Effector memory CD8-positive, alpha-beta T cell (primary cell): ENCODE measurements at regions not wholly inside any gene's neighbourhood (a gene's known extent, or its start where the extent isn't known, plus 50 kb on each side); places are given as distances from the start of the nearest gene placed in this dataset.
"Not testable (repeated sequence)": the region's sequence is repeated elsewhere in the genome, so short reads cannot be mapped to it uniquely, and the experiment has no call there.

Experiments
- ATAC-seq: fragments of 150-1000 bp; cut with Tn5 transposase; replicated peaks from 2 replicates; pipeline ENCODE4 v1.10.0; 2021; ENCODE audit warnings: mild to moderate bottlenecking, moderate library complexity
- DNase-seq, 3 experiments: peaks; one replicate each; pipeline ENCODE4 v3.0.0; 2021
- H3K27ac Mint-ChIP-seq, 2 donors: one replicate each; pipeline ENCODE4 v1.8.0; 2022; ENCODE audit warnings: mild to moderate bottlenecking in 2 of 2, mixed read lengths in 2 of 2, moderate library complexity in 2 of 2
- H3K27me3 Mint-ChIP-seq, 2 donors: one replicate each; pipeline ENCODE4 v1.8.0; 2022; ENCODE audit warnings: mixed read lengths in 2 of 2
- H3K36me3 Mint-ChIP-seq: one replicate; pipeline ENCODE4 v1.8.0; 2022; ENCODE audit warnings: mild to moderate bottlenecking, moderate library complexity, mixed read lengths; ENCODE audit not compliant: insufficient read depth
- H3K4me1 Mint-ChIP-seq, 2 donors: one replicate each; pipeline ENCODE4 v1.8.0; 2022; ENCODE audit warnings: low read depth in 2 of 2, mixed read lengths in 2 of 2
- H3K4me3 Mint-ChIP-seq, 2 donors: one replicate each; pipeline ENCODE4 v1.8.0; 2022; ENCODE audit warnings: mild to moderate bottlenecking in 2 of 2, mixed read lengths in 2 of 2, moderate library complexity in 2 of 2
- H3K9me3 Mint-ChIP-seq, 2 donors: one replicate each; pipeline ENCODE4 v1.8.0; 2022; ENCODE audit warnings: mixed read lengths in 2 of 2

DNA sequence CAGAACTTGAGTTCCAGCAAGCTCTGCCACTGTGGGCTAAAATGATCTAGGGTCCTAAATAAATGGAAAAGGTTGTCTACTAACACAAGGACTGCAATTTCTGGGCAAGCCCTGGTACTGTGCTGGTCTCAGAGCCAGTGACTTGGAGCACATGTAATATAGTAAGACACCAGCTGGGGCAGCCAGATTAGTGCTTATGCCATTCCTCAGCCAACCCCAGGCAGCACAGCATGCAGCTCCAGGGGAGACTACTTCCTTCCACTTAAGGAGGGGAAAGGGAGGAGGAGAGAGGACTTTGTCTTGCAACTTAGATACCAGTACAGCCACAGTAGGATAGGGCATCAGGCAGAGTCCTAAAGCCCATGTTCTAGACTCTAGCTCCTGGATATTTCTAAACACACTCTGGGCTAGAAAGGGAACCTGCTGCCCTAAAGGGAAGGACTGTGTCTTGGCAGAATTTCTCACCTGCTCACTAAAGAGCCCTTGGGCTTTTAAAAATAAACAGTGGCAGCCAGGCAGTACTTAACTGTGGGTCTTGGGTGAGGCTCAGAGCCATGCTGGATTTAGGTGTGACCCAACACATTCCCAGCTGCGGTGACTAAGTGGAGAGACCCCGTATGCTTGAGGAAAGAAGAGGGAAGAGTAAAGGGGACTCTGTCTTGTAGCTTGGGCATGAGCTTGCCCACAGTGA is 223.7 kb upstream of the BCHE start:
- H3K27me3 Mint-ChIP-seq: no peaks in the 10 kb centered on the region

DNA sequence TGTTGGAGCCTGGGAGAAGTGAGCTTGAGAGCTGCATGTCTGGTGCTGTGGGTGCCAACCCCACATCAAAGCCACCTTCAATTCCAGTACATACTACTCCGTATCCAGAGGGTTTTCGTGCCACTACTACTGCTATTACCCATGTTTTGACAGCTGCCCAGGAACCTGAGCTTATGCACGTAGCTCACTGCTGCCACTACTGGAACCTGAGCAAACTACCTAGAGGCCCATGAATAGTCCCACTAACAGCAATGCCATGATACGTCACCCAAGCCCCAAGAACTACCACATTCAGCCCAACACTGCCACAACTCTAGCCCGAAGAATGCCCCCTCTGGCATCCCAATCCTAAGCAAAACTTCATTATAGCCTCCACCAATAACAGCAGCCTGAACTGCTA is 215.2 kb upstream of the BCHE start:
- H3K36me3 Mint-ChIP-seq: no peaks in the 10 kb centered on the region
- ATAC-seq: no peak
- no peaks in the 10 kb centered on the region for H3K4me1 Mint-ChIP-seq
- H3K4me3 Mint-ChIP-seq: no peak overlapping the region
- H3K27ac Mint-ChIP-seq: no peak overlapping the region
- H3K9me3 Mint-ChIP-seq: peaks cover 10 to 18% of the 10 kb centered on the region in 2 donors
- DNase-seq: no peak
- no peaks in the 10 kb centered on the region for H3K27me3 Mint-ChIP-seq

More for the DNA sequence above, 223.7 kb upstream of the BCHE start:
- no peaks in the 10 kb centered on the region for H3K36me3 Mint-ChIP-seq
- no peak overlapping the region for H3K4me3 Mint-ChIP-seq
- ATAC-seq (no peak), DNase-seq (no peak)
- H3K27ac Mint-ChIP-seq: no peak overlapping the region
- H3K4me1 Mint-ChIP-seq: no peaks in the 10 kb centered on the region
- H3K9me3 Mint-ChIP-seq: peaks cover 5 to 11% of the 10 kb centered on the region in 2 donors

DNA sequence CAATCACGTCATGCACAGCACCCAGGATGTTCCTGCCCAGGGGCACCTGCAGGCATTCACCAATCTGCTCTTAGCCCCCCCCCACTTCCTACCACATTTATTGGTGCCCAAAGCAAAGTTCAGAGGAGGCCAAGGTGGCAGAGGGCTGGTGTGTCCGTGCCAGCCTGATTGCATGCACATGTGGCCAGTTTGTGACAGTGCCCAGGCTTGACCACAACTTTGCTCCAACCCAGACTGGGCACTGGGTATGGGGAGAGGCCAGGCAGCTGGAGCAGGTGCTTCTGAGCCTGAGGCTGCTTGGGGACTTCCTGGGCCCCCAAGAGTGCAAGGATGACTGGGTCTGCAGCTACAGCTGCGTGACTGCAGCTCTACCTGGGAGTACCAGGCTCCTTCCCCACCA is 192.3 kb upstream of the BCHE start:
- ATAC-seq (no peak), DNase-seq (no peak)
- Mint-ChIP-seq H3K27ac (no peak overlapping the region), H3K36me3 (no peaks in the 10 kb centered on the region), H3K9me3 (peaks cover 9 to 23% of the 10 kb centered on the region in 2 donors), H3K4me3 (no peak overlapping the region), H3K27me3 (no peaks in the 10 kb centered on the region), H3K4me1 (no peaks in the 10 kb centered on the region)

DNA sequence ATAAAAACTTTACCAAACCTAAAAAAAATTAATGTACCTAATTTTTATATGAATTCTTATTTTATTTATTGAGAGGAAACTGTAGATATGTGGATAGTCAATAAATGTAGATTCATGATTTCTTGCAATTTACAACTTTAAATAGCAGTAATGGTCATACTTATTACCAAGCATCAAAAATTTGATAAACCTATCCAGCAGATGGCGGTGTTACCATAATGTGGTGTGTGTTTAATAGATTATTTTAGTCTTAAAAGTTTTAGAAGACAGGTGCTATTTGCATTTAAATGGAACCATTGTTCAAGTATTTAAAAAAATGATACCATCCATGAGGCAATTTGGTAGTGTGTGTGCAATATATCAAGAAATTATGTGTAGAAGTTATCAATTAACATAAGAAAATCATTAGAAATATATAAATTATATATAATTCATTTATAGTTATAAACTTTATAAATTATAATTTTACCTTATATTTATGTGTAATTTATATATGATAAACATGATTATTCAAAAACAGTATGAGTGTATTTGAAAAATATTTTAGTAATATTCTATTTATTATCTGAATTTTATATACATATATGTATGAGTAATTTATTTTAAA is 176.0 kb upstream of the BCHE start:
- Mint-ChIP-seq H3K27me3 (no peaks in the 10 kb centered on the region), H3K4me1 (no peaks in the 10 kb centered on the region), H3K9me3 (peaks cover 5% of the 10 kb centered on the region in 2 donors), H3K36me3 (no peaks in the 10 kb centered on the region), H3K27ac (no peak overlapping the region), H3K4me3 (no peak overlapping the region)
- DNase-seq: no peak
- no peak for ATAC-seq

DNA sequence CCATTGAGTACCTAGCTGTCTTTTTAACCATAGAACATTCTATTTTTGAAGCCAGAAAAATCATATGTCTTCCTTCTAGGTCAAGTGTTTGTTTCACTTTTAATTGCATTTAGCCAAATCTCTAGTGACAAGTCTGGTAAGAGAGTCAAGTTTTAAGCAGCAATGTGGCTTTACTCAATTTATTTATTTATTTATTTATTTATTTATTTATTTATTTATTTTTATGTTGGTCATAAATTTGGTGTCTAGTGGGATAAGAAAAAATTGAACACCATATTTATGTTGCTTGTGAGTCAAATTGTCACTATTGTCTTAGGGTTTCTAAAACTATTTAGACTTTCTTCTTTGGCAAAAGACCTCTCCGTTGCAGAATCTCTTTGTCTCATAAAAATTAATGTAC is 174.5 kb upstream of the BCHE start:
- Mint-ChIP-seq H3K9me3 (peaks cover 2 to 8% of the 10 kb centered on the region in 2 donors), H3K27me3 (no peaks in the 10 kb centered on the region), H3K4me1 (no peaks in the 10 kb centered on the region), H3K27ac (no peak overlapping the region), H3K4me3 (no peak overlapping the region), H3K36me3 (no peaks in the 10 kb centered on the region)
- DNase-seq: no peak
- no peak for ATAC-seq

DNA sequence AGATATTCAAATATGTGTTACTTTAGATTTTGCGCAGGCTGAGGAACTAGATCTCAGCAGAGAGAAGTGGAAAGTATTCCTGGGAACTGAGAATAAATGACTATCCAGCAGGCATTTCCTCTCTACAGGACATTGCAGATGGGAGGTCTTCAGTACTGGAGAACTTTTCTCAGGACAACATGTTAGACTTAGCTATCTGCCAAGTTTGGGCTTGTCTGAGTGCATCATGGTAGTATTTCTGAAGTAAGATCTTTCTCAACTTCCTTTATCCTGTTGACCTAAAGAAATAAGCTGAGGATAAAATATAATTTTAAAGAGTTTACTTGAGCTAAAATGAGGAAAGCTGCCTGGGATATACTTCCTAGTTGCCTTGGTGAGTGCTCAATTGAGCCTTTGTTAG is 167.9 kb upstream of the BCHE start:
- ATAC-seq: no peak
- no peak overlapping the region for H3K27ac Mint-ChIP-seq

DNA sequence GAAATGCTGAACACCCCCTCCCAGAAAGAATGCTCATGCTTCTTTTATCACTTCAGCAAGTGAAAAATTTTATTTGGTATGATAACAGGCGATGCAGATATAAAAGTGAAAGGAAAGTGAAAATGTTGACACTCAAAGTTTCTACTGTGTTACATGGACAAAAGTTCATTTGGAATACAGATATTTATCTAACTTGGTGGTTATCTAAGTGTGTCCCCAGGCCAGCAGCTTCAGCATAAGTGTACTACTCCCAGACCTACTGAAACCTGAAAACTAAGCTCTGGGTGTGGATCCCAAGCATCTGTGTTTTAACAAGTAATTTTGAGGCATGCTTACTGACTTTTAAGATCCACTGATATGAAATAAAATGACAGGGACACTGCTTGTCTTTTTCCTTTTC is 157.1 kb upstream of the BCHE start:
- H3K9me3 Mint-ChIP-seq: peaks cover 0 to 2% of the 10 kb centered on the region in 2 donors
- H3K27me3 Mint-ChIP-seq: no peaks in the 10 kb centered on the region
- DNase-seq (no peak), ATAC-seq (no peak)
- H3K4me1 Mint-ChIP-seq: no peaks in the 10 kb centered on the region
- peaks cover 3% of the 10 kb centered on the region for H3K36me3 Mint-ChIP-seq
- H3K27ac Mint-ChIP-seq: no peak overlapping the region
- no peak overlapping the region for H3K4me3 Mint-ChIP-seq

More for the DNA sequence above, 167.9 kb upstream of the BCHE start:
- H3K36me3 Mint-ChIP-seq: peaks cover 2% of the 10 kb centered on the region
- H3K4me1 Mint-ChIP-seq: no peaks in the 10 kb centered on the region
- peaks cover 1 to 15% of the 10 kb centered on the region in 2 donors for H3K9me3 Mint-ChIP-seq
- H3K27me3 Mint-ChIP-seq: no peaks in the 10 kb centered on the region
- no peak for DNase-seq
- H3K4me3 Mint-ChIP-seq: no peak overlapping the region

DNA sequence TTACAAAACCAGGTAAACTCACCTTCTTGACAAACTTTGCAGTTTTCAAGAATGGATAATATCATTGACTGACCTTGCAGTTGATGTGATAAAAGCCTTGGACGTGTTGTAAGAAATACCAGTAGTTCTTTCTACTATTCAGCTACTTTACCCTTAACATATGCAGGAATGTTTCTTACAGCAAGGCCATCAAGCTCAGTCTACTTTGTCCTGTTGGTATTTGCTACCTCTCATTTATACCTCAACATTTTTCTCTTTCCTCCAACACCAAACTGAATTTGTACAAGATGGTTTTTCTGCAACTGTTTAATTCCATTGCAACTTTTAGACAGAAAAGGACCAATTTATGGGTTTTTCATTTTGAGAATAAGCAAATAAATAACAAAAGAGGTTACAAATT is 147.4 kb upstream of the BCHE start:
- H3K27me3 Mint-ChIP-seq: no peaks in the 10 kb centered on the region
- no peaks in the 10 kb centered on the region for H3K4me1 Mint-ChIP-seq
- H3K36me3 Mint-ChIP-seq: no peaks in the 10 kb centered on the region
- H3K9me3 Mint-ChIP-seq: peaks cover 6 to 13% of the 10 kb centered on the region in 2 donors
- H3K4me3 Mint-ChIP-seq: no peak overlapping the region
- ATAC-seq: no peak
- H3K27ac Mint-ChIP-seq: no peak overlapping the region
- no peak for DNase-seq

DNA sequence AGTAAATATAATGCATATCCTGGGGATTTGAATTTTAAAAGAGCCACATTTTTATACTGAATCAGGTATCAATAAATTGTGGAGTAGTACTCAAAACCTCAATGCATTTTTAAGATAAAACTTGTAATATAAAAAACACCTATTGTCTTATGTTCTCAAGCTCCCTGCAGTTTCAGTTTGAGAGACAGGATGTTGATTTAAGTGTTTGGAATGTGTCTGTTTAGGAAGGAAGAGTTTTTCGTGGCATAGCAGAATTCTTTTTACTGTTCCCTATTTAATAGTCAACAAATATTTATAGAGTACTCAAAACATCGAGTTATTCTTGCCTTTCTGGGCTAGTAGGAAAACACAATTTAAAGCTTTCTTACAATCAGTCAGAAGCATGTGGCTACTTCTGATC is 146.1 kb upstream of the BCHE start:
- DNase-seq: no peak
- no peak overlapping the region for H3K27ac Mint-ChIP-seq

DNA sequence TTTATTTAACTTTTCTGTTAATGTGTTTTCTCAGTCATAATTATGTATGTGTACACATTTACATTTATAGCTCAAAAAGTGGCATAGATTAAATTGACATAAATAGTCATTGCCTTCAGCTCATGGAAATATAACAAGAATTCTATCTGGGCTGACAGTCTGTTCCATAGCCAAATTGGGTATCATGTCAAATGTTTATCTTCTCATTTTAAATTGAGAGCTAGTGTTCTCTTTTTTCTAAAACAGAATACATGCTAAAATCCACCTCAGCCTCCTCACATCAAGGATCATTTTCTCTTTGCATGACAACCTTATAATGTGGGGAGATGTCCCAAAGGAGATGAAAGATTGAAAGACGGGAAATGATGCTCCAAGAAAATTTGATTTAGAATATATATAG is 144.1 kb upstream of the BCHE start:
- no peak overlapping the region for H3K4me3 Mint-ChIP-seq
- no peak for DNase-seq
- no peak overlapping the region for H3K27ac Mint-ChIP-seq
- H3K27me3 Mint-ChIP-seq: no peaks in the 10 kb centered on the region
- no peak for ATAC-seq
- H3K4me1 Mint-ChIP-seq: no peaks in the 10 kb centered on the region
- H3K36me3 Mint-ChIP-seq: no peaks in the 10 kb centered on the region
- peaks cover 1 to 8% of the 10 kb centered on the region in 2 donors for H3K9me3 Mint-ChIP-seq

More for the DNA sequence above, 146.1 kb upstream of the BCHE start:
- ATAC-seq: no peak
- Mint-ChIP-seq H3K27me3 (no peaks in the 10 kb centered on the region), H3K4me1 (no peaks in the 10 kb centered on the region), H3K9me3 (peaks cover 6 to 13% of the 10 kb centered on the region in 2 donors), H3K36me3 (no peaks in the 10 kb centered on the region), H3K4me3 (no peak overlapping the region)

DNA sequence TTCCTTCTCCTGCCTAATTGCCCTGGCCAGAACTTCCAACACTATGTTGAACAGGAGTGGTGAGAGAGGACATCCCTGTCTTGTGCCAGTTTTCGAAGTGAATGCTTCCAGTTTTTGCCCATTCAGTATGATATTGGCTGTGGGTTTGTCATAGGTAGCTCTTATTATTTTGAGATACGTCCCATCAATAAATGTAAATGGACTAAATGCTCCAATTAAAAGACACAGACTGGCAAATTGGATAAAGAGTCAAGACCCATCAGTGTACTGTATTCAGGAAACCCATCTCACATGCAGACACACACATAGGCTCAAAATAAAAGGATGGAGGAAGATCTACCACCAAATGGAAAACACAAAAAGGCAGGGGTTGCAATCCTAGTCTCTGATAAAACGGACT is 123.6 kb upstream of the BCHE start:
- H3K4me1 Mint-ChIP-seq, H3K9me3 Mint-ChIP-seq, ATAC-seq, H3K36me3 Mint-ChIP-seq, H3K4me3 Mint-ChIP-seq, H3K27ac Mint-ChIP-seq, DNase-seq, H3K27me3 Mint-ChIP-seq: not testable (repeated sequence)

DNA sequence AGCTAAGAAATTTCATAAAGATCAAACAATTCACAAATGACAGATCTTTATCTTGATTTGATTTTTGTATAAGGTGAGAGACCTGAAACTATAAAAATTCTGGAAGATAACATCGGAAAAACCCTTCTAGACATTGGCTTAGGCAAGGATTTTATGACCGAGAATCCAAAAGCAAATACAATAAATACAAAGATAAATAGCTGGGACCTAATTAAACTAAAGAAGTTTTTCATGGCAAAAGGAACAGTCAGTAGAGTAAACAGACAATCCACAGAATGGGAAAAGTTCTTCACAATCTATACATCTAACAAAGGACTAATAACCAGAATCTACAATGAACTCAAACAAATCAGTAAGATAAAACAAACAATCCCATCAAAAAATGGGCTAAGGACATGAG is 116.9 kb upstream of the BCHE start:
- Mint-ChIP-seq H3K27ac (no peak overlapping the region), H3K4me1 (no peaks in the 10 kb centered on the region), H3K9me3 (peaks cover 10 to 14% of the 10 kb centered on the region in 2 donors), H3K4me3 (no peak overlapping the region), H3K36me3 (no peaks in the 10 kb centered on the region), H3K27me3 (no peaks in the 10 kb centered on the region)
- DNase-seq (no peak), ATAC-seq (no peak)

DNA sequence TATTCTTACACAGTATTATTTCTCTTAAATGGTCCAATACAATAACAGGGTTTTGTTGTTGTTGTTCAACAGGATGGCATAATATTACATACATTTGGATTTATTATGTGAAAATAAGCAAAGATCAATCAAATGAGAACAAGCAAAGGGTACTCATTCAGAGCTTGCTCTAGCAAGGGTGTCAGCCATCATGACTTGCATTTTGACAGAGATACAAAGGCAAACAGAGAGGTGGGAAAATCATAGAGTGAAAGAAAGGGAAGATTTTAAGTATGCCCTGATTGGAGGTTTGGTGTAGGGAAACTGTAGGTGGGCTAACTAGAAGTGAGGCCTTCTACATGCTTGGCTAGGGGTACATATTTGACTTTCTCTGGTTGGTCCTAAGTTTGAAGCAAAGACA is 109.1 kb upstream of the BCHE start:
- no peak for ATAC-seq
- Mint-ChIP-seq H3K27ac (no peak overlapping the region), H3K27me3 (no peaks in the 10 kb centered on the region), H3K4me3 (no peak overlapping the region), H3K36me3 (no peaks in the 10 kb centered on the region), H3K9me3 (peaks cover 4 to 7% of the 10 kb centered on the region in 2 donors), H3K4me1 (no peaks in the 10 kb centered on the region)
- no peak for DNase-seq

DNA sequence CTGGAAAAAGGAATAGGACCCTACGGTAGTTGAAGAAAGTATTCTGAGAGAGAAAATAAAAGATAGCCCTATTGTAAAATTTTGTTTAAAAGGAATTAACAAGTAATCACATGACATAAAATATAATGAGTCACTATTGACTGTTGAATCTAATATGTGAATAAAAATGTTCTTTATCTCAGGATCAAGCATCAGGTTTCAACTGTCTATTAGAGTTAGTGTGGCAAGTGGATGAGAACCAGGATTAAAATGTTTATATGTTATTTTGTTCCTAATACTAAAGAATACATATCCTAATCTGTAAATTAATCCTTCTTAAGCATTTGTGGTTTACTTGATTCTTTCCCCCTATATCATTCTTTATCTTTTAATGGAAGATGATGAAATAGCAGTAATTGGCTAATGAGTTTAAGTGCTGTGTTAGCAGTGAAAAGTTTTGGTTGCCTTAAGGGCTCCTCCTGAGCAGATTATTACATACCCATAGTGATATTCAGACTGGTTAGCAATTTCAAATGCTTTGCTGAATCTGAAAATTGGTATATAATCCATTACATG is 101.8 kb upstream of the BCHE start:
- H3K4me3 Mint-ChIP-seq: no peak overlapping the region
- DNase-seq (no peak), ATAC-seq (no peak)
- H3K27me3 Mint-ChIP-seq: no peaks in the 10 kb centered on the region
- no peak overlapping the region for H3K27ac Mint-ChIP-seq
- no peaks in the 10 kb centered on the region for H3K4me1 Mint-ChIP-seq
- peaks cover 2 to 16% of the 10 kb centered on the region in 2 donors for H3K9me3 Mint-ChIP-seq
- H3K36me3 Mint-ChIP-seq: no peaks in the 10 kb centered on the region
